Activated B cell treated with CpG ODN at 0.5 μM for 24 hours (primary cell): ENCODE measurements at regions not wholly inside any gene's neighbourhood (a gene's known extent, or its start where the extent isn't known, plus 50 kb on each side); places are given as distances from the start of the nearest gene placed in this dataset.

Experiments
- ATAC-seq: fragments of 200-7000 bp; cut with Tn5 transposase; one replicate; pipeline ENCODE4 v1.10.0; 2021; ENCODE audit warnings: low read depth, mild to moderate bottlenecking, moderate library complexity
- CTCF ChIA-PET: fragments of 350-600 bp; sonication (Branson Sonifier 250); formaldehyde crosslinking; loops from one replicate; lab custom pipeline; 2021; ENCODE audit warnings: antibody characterized with exemption; lab: Charles Lee
- POLR2A ChIA-PET: fragments of 350-600 bp; sonication (Branson Sonifier 250); formaldehyde crosslinking; loops from one replicate; lab custom pipeline; 2021; ENCODE audit warnings: antibody characterized with exemption; lab: Charles Lee
- DNase-seq: peaks from one replicate; pipeline ENCODE4 v3.0.0; 2022
- H3K27ac Mint-ChIP-seq: one replicate; pipeline ENCODE4 v1.8.0; 2020; ENCODE audit warnings: mixed read lengths
- H3K27me3 Mint-ChIP-seq: one replicate; pipeline ENCODE4 v1.8.0; 2021; ENCODE audit warnings: mixed read lengths
- H3K36me3 Mint-ChIP-seq: one replicate; pipeline ENCODE4 v1.8.0; 2021; ENCODE audit warnings: low read depth, mixed read lengths
- H3K4me1 Mint-ChIP-seq: one replicate; pipeline ENCODE4 v1.8.0; 2021; ENCODE audit warnings: mixed read lengths
- H3K4me3 Mint-ChIP-seq: one replicate; pipeline ENCODE4 v1.8.0; 2020; ENCODE audit warnings: mild to moderate bottlenecking, mixed read lengths
- H3K9me3 Mint-ChIP-seq: one replicate; pipeline ENCODE4 v1.8.0; 2020; ENCODE audit warnings: mixed read lengths
- CTCF ChIP-seq: fragments of 200-600 bp; IDR thresholded peaks from one replicate; pipeline ENCODE4 v1.8.0; 2022; ENCODE audit warnings: antibody characterized with exemption, mild to moderate bottlenecking
- intact Hi-C: fragments of 100-400 bp; cut with micrococcal nuclease; formaldehyde crosslinking; loops from one replicate; pipeline ENCODE4 v1.15.1; 2024

GRCh38 chr11:115869780-115870431 is 365.7 kb upstream of the CADM1 start:
- ChIA-PET POLR2A (no interaction called here), CTCF (no interaction called here)
- TF ChIP-seq CTCF = no peak
- Mint-ChIP-seq H3K36me3 (no peaks in the 10 kb centered on the region), H3K4me3 (no peak overlapping the region), H3K4me1 (peaks cover 25% of the 10 kb centered on the region), H3K27me3 (no peaks in the 10 kb centered on the region), H3K27ac (no peak overlapping the region), H3K9me3 (no peaks in the 10 kb centered on the region)
- intact Hi-C loops = no loop called here
- DNase-seq (no peak), ATAC-seq (no peak)

- POLR2A ChIA-PET = no interaction called here
- CTCF ChIA-PET = no interaction called here
- intact Hi-C loops = no loop called here
- DNase-seq = no peak
- no peak overlapping the region for H3K27ac Mint-ChIP-seq
- no peaks in the 10 kb centered on the region for H3K9me3 Mint-ChIP-seq
- H3K4me3 Mint-ChIP-seq = no peak overlapping the region
- ATAC-seq = no peak
- H3K4me1 Mint-ChIP-seq = peaks cover 21% of the 10 kb centered on the region
- no peak for TF ChIP-seq CTCF
- H3K27me3 Mint-ChIP-seq = no peaks in the 10 kb centered on the region
- H3K36me3 Mint-ChIP-seq = no peaks in the 10 kb centered on the region
These were observed 364.9 kb upstream of the CADM1 start for GRCh38 chr11:115869131-115869530.

- no peak for TF ChIP-seq CTCF
- Mint-ChIP-seq H3K4me1 (no peaks in the 10 kb centered on the region), H3K36me3 (no peaks in the 10 kb centered on the region), H3K9me3 (peaks cover 11% of the 10 kb centered on the region), H3K27ac (no peak overlapping the region), H3K4me3 (no peak overlapping the region), H3K27me3 (no peaks in the 10 kb centered on the region)
- ATAC-seq (no peak), DNase-seq (no peak)
- POLR2A ChIA-PET = no interaction called here
- intact Hi-C loops = no loop called here
- CTCF ChIA-PET = no interaction called here
These were observed 356.0 kb upstream of the CADM1 start for GRCh38 chr11:115860246-115860645.

- ChIA-PET CTCF (no interaction called here), POLR2A (no interaction called here)
- Mint-ChIP-seq H3K9me3 (peaks cover 8% of the 10 kb centered on the region), H3K36me3 (no peaks in the 10 kb centered on the region), H3K4me1 (no peaks in the 10 kb centered on the region), H3K4me3 (no peak overlapping the region), H3K27ac (no peak overlapping the region), H3K27me3 (no peaks in the 10 kb centered on the region)
- TF ChIP-seq CTCF = no peak
- ATAC-seq = no peak
- intact Hi-C loops = no loop called here
- DNase-seq = no peak
These were observed 344.4 kb upstream of the CADM1 start for GRCh38 chr11:115848611-115849010.

GRCh38 chr11:115848080-115848479 is 343.9 kb upstream of the CADM1 start:
- Mint-ChIP-seq H3K27me3 (no peaks in the 10 kb centered on the region), H3K27ac (no peak overlapping the region), H3K4me3 (no peak overlapping the region), H3K4me1 (no peaks in the 10 kb centered on the region), H3K36me3 (no peaks in the 10 kb centered on the region), H3K9me3 (peaks cover 3% of the 10 kb centered on the region)
- intact Hi-C loops = no loop called here
- ChIA-PET CTCF (no interaction called here), POLR2A (no interaction called here)
- no peak for DNase-seq
- no peak for ATAC-seq
- no peak for TF ChIP-seq CTCF
